ENCODE measurements at regions not wholly inside any gene's neighbourhood (a gene's known extent, or its start where the extent isn't known, plus 50 kb on each side); places are given as distances from the start of the nearest gene placed in this dataset.

DNA sequence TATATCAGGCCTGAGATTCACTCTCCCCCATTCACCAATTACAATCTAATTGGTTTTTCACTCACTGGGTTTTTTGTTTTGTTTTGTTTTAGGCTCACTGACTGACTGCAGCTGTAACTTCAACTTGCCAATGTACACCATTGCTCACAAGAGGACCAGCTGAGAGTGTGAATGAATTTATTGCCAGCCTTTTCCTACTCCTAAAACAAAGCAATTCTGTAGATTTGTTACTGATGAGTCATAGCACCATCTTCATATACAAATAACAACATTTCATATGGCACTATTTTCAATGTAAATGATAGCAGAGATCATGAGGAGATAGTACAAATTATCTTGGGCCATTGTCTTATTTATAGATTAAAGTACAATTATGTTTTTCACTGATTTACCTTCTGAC lies 76.0 kb upstream of the DPYD start:
- no peak for TF ChIP-seq EP300 (IDR thresholded peaks at IDR 0.05)
- TF ChIP-seq, protein P1, sequence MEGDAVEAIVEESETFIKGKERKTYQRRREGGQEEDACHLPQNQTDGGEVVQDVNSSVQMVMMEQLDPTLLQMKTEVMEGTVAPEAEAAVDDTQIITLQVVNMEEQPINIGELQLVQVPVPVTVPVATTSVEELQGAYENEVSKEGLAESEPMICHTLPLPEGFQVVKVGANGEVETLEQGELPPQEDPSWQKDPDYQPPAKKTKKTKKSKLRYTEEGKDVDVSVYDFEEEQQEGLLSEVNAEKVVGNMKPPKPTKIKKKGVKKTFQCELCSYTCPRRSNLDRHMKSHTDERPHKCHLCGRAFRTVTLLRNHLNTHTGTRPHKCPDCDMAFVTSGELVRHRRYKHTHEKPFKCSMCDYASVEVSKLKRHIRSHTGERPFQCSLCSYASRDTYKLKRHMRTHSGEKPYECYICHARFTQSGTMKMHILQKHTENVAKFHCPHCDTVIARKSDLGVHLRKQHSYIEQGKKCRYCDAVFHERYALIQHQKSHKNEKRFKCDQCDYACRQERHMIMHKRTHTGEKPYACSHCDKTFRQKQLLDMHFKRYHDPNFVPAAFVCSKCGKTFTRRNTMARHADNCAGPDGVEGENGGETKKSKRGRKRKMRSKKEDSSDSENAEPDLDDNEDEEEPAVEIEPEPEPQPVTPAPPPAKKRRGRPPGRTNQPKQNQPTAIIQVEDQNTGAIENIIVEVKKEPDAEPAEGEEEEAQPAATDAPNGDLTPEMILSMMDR (IDR thresholded peaks at IDR 0.05) = no peak

All from ovary (tissue), 3 donors.